K562 (cell line): ENCODE measurements at regions not wholly inside any gene's neighbourhood (a gene's known extent, or its start where the extent isn't known, plus 50 kb on each side); places are given as distances from the start of the nearest gene placed in this dataset.

ENCODE experiments used
- ARID2 ChIP-seq: fragments of 450-650 bp; IDR thresholded peaks from 2 replicates; pipeline ENCODE4 v1.6.1; 2017; ENCODE audit warnings: antibody characterized with exemption, mild to moderate bottlenecking
- ATF7 ChIP-seq: fragments of 450-650 bp; IDR thresholded peaks from 2 replicates; pipeline ENCODE4 v1.7.1; 2014; ENCODE audit warnings: mild to moderate bottlenecking, moderate library complexity
- CEBPB ChIP-seq: fragments of 450-650 bp; IDR thresholded peaks from 2 replicates; pipeline ENCODE4 v1.6.1; 2016; ENCODE audit warnings: missing genetic modification characterization, missing compliant biosample characterization
- DPF2 ChIP-seq: fragments of 450-650 bp; IDR thresholded peaks from 2 replicates; pipeline ENCODE4 v1.6.1; 2016
- GATA2 ChIP-seq: sonication (generic); formaldehyde crosslinking; IDR thresholded peaks from 2 replicates; pipeline ENCODE4 v1.4.0; 2020; ENCODE audit warnings: mild to moderate bottlenecking, missing genetic modification reagents
- HDGF ChIP-seq: fragments of 450-650 bp; IDR thresholded peaks from 2 replicates; pipeline ENCODE4 v1.6.1; 2016
- HMG20B ChIP-seq: fragments of 250-450 bp; sonication (Bioruptor Pico); IDR thresholded peaks from 2 replicates; pipeline ENCODE4 v1.5.0; 2021; ENCODE audit warnings: mild to moderate bottlenecking
- MTA2 ChIP-seq: fragments of 450-650 bp; IDR thresholded peaks from 2 replicates; pipeline ENCODE4 v1.6.1; 2016; ENCODE audit warnings: low read depth
- NR2C1 ChIP-seq, 2 experiments: fragments of 450-650 bp; IDR thresholded peaks; 2 replicates each; pipeline ENCODE4 v1.6.1; 2017; ENCODE audit warnings: mild to moderate bottlenecking in 2 of 2, antibody characterized with exemption in 1 of 2, inconsistent platforms in 1 of 2, missing compliant biosample characterization in 1 of 2, missing genetic modification characterization in 1 of 2
- PRMT5 ChIP-seq: sonication (generic); formaldehyde crosslinking; IDR thresholded peaks from 2 replicates; pipeline ENCODE4 v1.5.0; 2020; ENCODE audit warnings: missing genetic modification reagents
- RBFOX2 ChIP-seq: fragments of 200-400 bp; formaldehyde crosslinking; IDR thresholded peaks from 2 replicates; pipeline ENCODE4 v1.6.1; 2017; ENCODE audit warnings: low read depth, mild to moderate bottlenecking, low read length, moderate library complexity
- SAFB ChIP-seq: fragments of 200-400 bp; formaldehyde crosslinking; IDR thresholded peaks from 2 replicates; pipeline ENCODE4 v1.6.1; 2017; ENCODE audit warnings: low read depth, low read length, borderline replicate concordance
- SETDB1 ChIP-seq: IDR thresholded peaks from one replicate; pipeline ENCODE4 v1.6.1; 2012; ENCODE audit warnings: low read length, control low read depth, inconsistent platforms
- SPI1 ChIP-seq: IDR thresholded peaks from 2 replicates; pipeline ENCODE4 v1.6.1; 2011; ENCODE audit warnings: low read depth, low read length, control low read depth, borderline replicate concordance
- STAG1 ChIP-seq: sonication (generic); formaldehyde crosslinking; IDR thresholded peaks from 2 replicates; pipeline ENCODE4 v1.5.0; 2020; ENCODE audit warnings: missing genetic modification reagents, borderline replicate concordance
- ZNF143 ChIP-seq: sonication (generic); formaldehyde crosslinking; IDR thresholded peaks from 2 replicates; pipeline ENCODE4 v1.9.0; 2022; ENCODE audit warnings: mild to moderate bottlenecking, missing genetic modification reagents
- ZNF232 ChIP-seq: sonication (generic); formaldehyde crosslinking; IDR thresholded peaks from 2 replicates; pipeline ENCODE4 v1.8.0; 2022; ENCODE audit warnings: mild to moderate bottlenecking, missing genetic modification reagents
- ZNF239 ChIP-seq: fragments of 250-450 bp; sonication (Bioruptor Pico); IDR thresholded peaks from 2 replicates; pipeline ENCODE4 v1.4.0; 2020; ENCODE audit warnings: mild to moderate bottlenecking
- ZNF324 ChIP-seq: fragments of 250-450 bp; sonication (Bioruptor Pico); IDR thresholded peaks from 2 replicates; pipeline ENCODE4 v1.4.0; 2020; ENCODE audit warnings: mild to moderate bottlenecking
- ZNF445 ChIP-seq: fragments of 250-450 bp; sonication (Bioruptor Pico); IDR thresholded peaks from 2 replicates; pipeline ENCODE4 v1.4.0; 2020; ENCODE audit warnings: low read depth, mild to moderate bottlenecking, moderate library complexity
- ZNF551 ChIP-seq: fragments of 250-450 bp; sonication (Bioruptor Pico); IDR thresholded peaks from 2 replicates; pipeline ENCODE4 v1.5.0; 2021; ENCODE audit warnings: mild to moderate bottlenecking, moderate library complexity
- ZNF695 ChIP-seq: fragments of 450-650 bp; formaldehyde crosslinking; IDR thresholded peaks from 2 replicates; pipeline ENCODE4 v1.4.0; 2020; ENCODE audit warnings: mild to moderate bottlenecking, moderate library complexity
- ZNF780A ChIP-seq: fragments of 250-450 bp; sonication (Bioruptor Pico); IDR thresholded peaks from 2 replicates; pipeline ENCODE4 v1.5.0; 2021; ENCODE audit warnings: mild to moderate bottlenecking
- TF ChIP-seq, protein P1 (sequence below): fragments of 450-650 bp; formaldehyde crosslinking; IDR thresholded peaks from 2 replicates; pipeline ENCODE4 v1.4.0; 2022; ENCODE audit warnings: missing genetic modification characterization
- TF ChIP-seq, protein P2 (sequence below), 2 experiments: fragments of 450-650 bp in 1 of 2; sonication (generic) in 1 of 2; formaldehyde crosslinking in 1 of 2; IDR thresholded peaks in 1 of 2; conservative IDR thresholded peaks in 1 of 2; 2 replicates each; pipeline versions ENCODE4 v1.6.1 to v1.8.1; 2016 to 2023; ENCODE audit warnings: mild to moderate bottlenecking in 2 of 2, moderate library complexity in 2 of 2, inconsistent platforms in 1 of 2, missing genetic modification reagents in 1 of 2
- TF ChIP-seq, protein P3 (sequence below): sonication (generic); formaldehyde crosslinking; IDR thresholded peaks from 2 replicates; pipeline ENCODE4 v1.8.0; 2022; ENCODE audit warnings: mild to moderate bottlenecking, missing genetic modification reagents
- TF ChIP-seq, protein P4 (sequence below): conservative IDR thresholded peaks from 2 replicates; pipeline ENCODE4 v1.6.1; 2011; ENCODE audit warnings: low read depth, mild to moderate bottlenecking, low read length; ENCODE audit not compliant: control insufficient read depth

DNA sequence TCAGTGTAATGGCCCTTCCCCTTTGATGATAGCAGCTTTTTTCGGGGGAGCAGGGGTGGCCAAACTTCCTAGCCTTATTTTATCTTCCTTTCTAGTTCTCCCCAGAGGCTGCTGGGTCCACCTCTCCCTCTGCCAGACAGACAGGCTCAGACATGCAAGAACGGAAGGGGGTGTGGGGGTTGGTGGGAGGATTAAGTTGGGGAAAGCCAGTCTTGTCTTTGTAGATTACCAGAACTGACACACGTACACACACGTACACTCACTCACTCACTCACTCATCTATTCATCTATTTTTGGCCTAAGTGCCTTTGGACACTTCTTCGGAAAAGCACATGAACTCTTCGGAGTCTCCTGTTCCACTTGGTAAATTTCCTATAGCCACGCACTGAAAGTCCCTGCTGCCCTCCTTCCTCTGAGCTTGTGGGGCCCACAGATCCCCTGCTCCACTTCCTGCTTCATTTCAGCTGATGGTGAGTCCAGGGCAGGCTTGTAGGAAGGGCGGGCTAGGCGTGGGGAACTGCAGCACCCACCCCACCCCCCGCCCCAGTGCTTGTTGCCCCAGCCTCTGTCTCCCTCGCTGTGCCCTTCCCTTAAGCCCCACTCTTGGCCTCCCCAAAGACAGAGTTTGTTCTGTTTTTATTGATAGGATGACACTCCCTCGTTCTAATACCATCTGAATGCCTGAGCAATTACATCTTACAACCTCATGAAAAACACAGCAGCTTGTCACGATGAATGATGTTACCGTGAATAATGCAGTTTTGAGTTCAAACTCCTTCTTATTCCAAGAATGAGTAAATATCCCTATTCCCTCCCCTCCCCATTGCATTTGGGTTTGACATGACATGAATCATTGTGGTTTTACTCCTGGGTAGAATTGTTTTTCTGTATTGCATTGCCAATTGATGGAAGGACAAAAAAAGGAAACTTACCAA lies 60.7 kb upstream of the ATP5PO start (continued):
- TF ChIP-seq, protein P1, sequence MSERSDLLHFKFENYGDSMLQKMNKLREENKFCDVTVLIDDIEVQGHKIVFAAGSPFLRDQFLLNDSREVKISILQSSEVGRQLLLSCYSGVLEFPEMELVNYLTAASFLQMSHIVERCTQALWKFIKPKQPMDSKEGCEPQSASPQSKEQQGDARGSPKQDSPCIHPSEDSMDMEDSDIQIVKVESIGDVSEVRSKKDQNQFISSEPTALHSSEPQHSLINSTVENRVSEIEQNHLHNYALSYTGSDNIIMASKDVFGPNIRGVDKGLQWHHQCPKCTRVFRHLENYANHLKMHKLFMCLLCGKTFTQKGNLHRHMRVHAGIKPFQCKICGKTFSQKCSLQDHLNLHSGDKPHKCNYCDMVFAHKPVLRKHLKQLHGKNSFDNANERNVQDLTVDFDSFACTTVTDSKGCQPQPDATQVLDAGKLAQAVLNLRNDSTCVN (CRISPR knock-in tag), result no peak
- TF ChIP-seq ZNF445 (CRISPR knock-in tag) (0 out of 2 replicates have a peak, but pooled peaks have one; percentile 10), HDGF (no peak), ZNF695 (CRISPR knock-in tag) (no peak), SPI1 (peak; percentile 80), NR2C1 (IDR thresholded peaks at IDR 0.05) (no peak), NR2C1 (tag; IDR thresholded peaks at IDR 0.05) (no peak), CEBPB (tag) (no peak), PRMT5 (no peak), SETDB1 (no peak), HMG20B (CRISPR knock-in tag) (no peak), RBFOX2 (peak; percentile 58), ZNF232 (CRISPR knock-in tag) (no peak; the same call in 1 of the 2 replicates), ZNF780A (CRISPR knock-in tag) (no peak), ZNF324 (CRISPR knock-in tag) (no peak), GATA2 (CRISPR knock-in tag) (peak; percentile 50; the same call in 1 of the 2 replicates), DPF2 (peak; percentile 45; the same call in 1 of the 2 replicates), ARID2 (0 out of 2 replicates have a peak, but pooled peaks have one; percentile 20), STAG1 (CRISPR knock-in tag) (no peak), MTA2 (no peak), ZNF239 (CRISPR knock-in tag) (no peak), ZNF143 (CRISPR knock-in tag) (no peak), ATF7 (no peak), SAFB (no peak), ZNF551 (no peak)
- TF ChIP-seq, protein P2, sequence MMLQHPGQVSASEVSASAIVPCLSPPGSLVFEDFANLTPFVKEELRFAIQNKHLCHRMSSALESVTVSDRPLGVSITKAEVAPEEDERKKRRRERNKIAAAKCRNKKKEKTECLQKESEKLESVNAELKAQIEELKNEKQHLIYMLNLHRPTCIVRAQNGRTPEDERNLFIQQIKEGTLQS (IDR thresholded peaks at IDR 0.05), result peak; percentile 59
- TF ChIP-seq, protein P2 (CRISPR knock-in tag; conservative IDR thresholded peaks at IDR 0.05), result no peak
- TF ChIP-seq, protein P3, sequence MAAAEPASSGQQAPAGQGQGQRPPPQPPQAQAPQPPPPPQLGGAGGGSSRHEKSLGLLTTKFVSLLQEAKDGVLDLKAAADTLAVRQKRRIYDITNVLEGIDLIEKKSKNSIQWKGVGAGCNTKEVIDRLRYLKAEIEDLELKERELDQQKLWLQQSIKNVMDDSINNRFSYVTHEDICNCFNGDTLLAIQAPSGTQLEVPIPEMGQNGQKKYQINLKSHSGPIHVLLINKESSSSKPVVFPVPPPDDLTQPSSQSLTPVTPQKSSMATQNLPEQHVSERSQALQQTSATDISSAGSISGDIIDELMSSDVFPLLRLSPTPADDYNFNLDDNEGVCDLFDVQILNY, result no peak
- TF ChIP-seq, protein P4, sequence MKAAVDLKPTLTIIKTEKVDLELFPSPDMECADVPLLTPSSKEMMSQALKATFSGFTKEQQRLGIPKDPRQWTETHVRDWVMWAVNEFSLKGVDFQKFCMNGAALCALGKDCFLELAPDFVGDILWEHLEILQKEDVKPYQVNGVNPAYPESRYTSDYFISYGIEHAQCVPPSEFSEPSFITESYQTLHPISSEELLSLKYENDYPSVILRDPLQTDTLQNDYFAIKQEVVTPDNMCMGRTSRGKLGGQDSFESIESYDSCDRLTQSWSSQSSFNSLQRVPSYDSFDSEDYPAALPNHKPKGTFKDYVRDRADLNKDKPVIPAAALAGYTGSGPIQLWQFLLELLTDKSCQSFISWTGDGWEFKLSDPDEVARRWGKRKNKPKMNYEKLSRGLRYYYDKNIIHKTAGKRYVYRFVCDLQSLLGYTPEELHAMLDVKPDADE, result no peak
